GM12878 (cell line): ENCODE measurements at regions not wholly inside any gene's neighbourhood (a gene's known extent, or its start where the extent isn't known, plus 50 kb on each side); places are given as distances from the start of the nearest gene placed in this dataset.

Experiments
- CTCF ChIP-seq, 3 experiments: IDR thresholded peaks in 2 of 3; conservative IDR thresholded peaks in 1 of 3; 2 replicates each; pipeline ENCODE4 v1.5.1; 2011; ENCODE audit warnings: low read depth in 3 of 3, low read length in 3 of 3, mild to moderate bottlenecking in 3 of 3, control low read depth in 2 of 3, moderate library complexity in 2 of 3, inconsistent platforms in 1 of 3, mixed read lengths in 1 of 3; ENCODE audit not compliant: control insufficient read depth in 2 of 3, insufficient read depth in 1 of 3; ENCODE audit errors: extremely low read depth in 1 of 3
- MAX ChIP-seq: IDR thresholded peaks from 2 replicates; pipeline ENCODE4 v1.6.1; 2012; ENCODE audit warnings: low read depth, low read length, improper control_type of control experiment
- TF ChIP-seq, protein P1 (sequence below): fragments of 450-650 bp; formaldehyde crosslinking; IDR thresholded peaks from 2 replicates; pipeline ENCODE4 v1.5.0; 2022; ENCODE audit warnings: mild to moderate bottlenecking, missing genetic modification characterization

DNA sequence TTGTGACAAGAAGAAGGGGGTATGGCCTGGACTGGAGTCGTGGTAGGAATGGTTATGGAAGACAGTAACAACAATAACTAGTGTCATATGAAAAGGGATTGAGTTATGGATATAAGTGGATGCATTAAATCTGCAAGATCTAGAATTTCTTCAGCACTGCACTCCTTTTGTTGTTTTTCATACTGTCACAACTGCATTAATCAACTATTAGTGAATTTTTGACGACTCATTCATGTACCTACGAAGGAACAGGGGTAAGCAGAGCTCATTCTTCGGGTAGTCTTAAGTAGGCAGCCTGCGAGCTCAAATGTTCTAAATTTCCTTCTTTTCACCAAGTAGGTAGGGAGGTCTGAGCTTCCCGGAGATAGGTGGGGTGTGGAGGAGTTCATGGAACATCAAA is 109.7 kb upstream of the UPP2 start:
- TF ChIP-seq, protein P1, sequence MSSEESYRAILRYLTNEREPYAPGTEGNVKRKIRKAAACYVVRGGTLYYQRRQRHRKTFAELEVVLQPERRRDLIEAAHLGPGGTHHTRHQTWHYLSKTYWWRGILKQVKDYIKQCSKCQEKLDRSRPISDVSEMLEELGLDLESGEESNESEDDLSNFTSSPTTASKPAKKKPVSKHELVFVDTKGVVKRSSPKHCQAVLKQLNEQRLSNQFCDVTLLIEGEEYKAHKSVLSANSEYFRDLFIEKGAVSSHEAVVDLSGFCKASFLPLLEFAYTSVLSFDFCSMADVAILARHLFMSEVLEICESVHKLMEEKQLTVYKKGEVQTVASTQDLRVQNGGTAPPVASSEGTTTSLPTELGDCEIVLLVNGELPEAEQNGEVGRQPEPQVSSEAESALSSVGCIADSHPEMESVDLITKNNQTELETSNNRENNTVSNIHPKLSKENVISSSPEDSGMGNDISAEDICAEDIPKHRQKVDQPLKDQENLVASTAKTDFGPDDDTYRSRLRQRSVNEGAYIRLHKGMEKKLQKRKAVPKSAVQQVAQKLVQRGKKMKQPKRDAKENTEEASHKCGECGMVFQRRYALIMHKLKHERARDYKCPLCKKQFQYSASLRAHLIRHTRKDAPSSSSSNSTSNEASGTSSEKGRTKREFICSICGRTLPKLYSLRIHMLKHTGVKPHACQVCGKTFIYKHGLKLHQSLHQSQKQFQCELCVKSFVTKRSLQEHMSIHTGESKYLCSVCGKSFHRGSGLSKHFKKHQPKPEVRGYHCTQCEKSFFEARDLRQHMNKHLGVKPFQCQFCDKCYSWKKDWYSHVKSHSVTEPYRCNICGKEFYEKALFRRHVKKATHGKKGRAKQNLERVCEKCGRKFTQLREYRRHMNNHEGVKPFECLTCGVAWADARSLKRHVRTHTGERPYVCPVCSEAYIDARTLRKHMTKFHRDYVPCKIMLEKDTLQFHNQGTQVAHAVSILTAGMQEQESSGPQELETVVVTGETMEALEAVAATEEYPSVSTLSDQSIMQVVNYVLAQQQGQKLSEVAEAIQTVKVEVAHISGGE (CRISPR knock-in tag), result no peak
- no peak for TF ChIP-seq CTCF (IDR thresholded peaks at IDR 0.05 in 2 of 3, conservative IDR thresholded peaks at IDR 0.05 in 1 of 3; ENCODE audit: control insufficient read depth in 2 of 3, extremely low read depth in 1 of 3, insufficient read depth in 1 of 3, low read depth in 3 of 3, low read length in 3 of 3)
- TF ChIP-seq MAX, result no peak
